ENCODE measurements at regions not wholly inside any gene's neighbourhood (a gene's known extent, or its start where the extent isn't known, plus 50 kb on each side); places are given as distances from the start of the nearest gene placed in this dataset.
A peak's percentile ranks its signal among the peaks of the same experiment; 100 is the strongest.

DNA sequence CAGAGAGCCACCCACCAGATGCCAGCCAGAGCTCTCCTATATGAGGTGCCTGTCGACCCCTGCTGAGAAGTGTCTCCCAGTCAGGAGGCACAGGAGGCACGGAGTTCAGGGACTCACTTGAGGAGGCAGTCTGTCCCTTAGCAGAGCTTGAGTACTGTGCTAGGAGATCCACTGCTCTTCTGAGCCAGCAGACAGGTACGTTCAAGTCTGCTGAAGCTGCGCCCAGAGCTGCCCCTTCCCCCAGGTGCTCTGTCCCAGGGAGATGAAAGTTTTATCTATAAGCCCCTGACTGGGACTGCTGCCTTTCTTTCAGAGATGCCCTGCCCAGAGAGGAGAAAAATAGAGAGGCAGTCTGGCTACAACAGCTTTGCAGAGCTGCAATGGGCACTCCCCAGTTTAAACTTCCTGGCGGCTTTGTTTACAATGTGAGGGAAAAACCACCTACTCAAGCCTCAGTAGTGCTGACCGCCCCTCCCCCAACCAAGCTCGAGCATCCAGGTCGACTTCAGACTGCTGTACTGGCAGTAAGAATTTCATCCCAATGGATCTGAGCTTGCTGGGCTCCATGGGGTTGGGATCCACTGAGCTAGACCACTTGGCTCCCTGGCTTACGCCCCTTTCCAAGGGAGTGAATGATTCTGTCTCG lies 146.7 kb upstream of the USP15 start:
- H3K27me3 ChIP-seq (ENCODE audit: control insufficient read depth, insufficient read depth, low read length): no peaks in the 10 kb centered on the region
- TF ChIP-seq CTCF (IDR thresholded peaks at IDR 0.05; ENCODE audit: insufficient read depth, low read length, poor library complexity, severe bottlenecking): no peak
- DNase-seq (ENCODE audit: low read depth): no peak
- no peaks in the 10 kb centered on the region for H3K36me3 ChIP-seq (ENCODE audit: control insufficient read depth, insufficient read depth, low read length)
- H3K4me3 ChIP-seq (ENCODE audit: low read depth, low read length): no peak overlapping the region

GRCh38 chr12:62116986-62117385 lies 143.2 kb upstream of the USP15 start:
- TF ChIP-seq CTCF (IDR thresholded peaks at IDR 0.05; ENCODE audit: insufficient read depth, low read length, poor library complexity, severe bottlenecking): no peak
- H3K27me3 ChIP-seq (ENCODE audit: control insufficient read depth, insufficient read depth, low read length): no peaks in the 10 kb centered on the region
- no peaks in the 10 kb centered on the region for H3K36me3 ChIP-seq (ENCODE audit: control insufficient read depth, insufficient read depth, low read length)
- DNase-seq (ENCODE audit: low read depth): no peak
- no peak overlapping the region for H3K4me3 ChIP-seq (ENCODE audit: low read depth, low read length)

GRCh38 chr12:62123721-62124203 lies 136.4 kb upstream of the USP15 start:
- no peaks in the 10 kb centered on the region for H3K36me3 ChIP-seq (ENCODE audit: control insufficient read depth, insufficient read depth, low read length)
- peak; percentile 5 for DNase-seq (ENCODE audit: low read depth)

DNA sequence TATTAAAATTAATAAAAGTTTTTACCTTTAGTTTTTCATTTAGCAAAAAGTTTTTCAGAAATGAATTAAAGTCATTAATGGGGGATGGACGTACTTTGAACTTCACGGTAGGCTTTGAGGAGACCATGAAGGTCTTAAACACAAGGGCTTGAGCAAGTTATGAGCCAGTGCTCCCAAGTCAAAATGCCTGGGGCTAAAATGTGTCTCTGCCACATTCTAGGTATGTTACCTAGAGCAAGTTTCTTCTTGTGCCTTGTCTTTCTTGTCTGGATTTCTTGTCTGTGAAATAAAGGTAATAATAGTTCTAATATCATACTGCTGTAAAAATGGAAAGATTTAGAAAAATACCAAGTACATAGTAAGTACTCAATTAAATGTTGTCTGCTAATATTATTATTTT lies 132.7 kb upstream of the USP15 start:
- H3K27me3 ChIP-seq (ENCODE audit: control insufficient read depth, insufficient read depth, low read length): no peaks in the 10 kb centered on the region
- no peaks in the 10 kb centered on the region for H3K36me3 ChIP-seq (ENCODE audit: control insufficient read depth, insufficient read depth, low read length)
- H3K4me3 ChIP-seq (ENCODE audit: low read depth, low read length): no peak overlapping the region
- no peak for DNase-seq (ENCODE audit: low read depth)
- TF ChIP-seq CTCF (IDR thresholded peaks at IDR 0.05; ENCODE audit: insufficient read depth, low read length, poor library complexity, severe bottlenecking): no peak

More at GRCh38 chr12:62123721-62124203, 136.4 kb upstream of the USP15 start:
- H3K27me3 ChIP-seq (ENCODE audit: control insufficient read depth, insufficient read depth, low read length): no peaks in the 10 kb centered on the region
- TF ChIP-seq CTCF (IDR thresholded peaks at IDR 0.05; ENCODE audit: insufficient read depth, low read length, poor library complexity, severe bottlenecking): peak; percentile 79
- H3K4me3 ChIP-seq (ENCODE audit: low read depth, low read length): no peak overlapping the region

DNA sequence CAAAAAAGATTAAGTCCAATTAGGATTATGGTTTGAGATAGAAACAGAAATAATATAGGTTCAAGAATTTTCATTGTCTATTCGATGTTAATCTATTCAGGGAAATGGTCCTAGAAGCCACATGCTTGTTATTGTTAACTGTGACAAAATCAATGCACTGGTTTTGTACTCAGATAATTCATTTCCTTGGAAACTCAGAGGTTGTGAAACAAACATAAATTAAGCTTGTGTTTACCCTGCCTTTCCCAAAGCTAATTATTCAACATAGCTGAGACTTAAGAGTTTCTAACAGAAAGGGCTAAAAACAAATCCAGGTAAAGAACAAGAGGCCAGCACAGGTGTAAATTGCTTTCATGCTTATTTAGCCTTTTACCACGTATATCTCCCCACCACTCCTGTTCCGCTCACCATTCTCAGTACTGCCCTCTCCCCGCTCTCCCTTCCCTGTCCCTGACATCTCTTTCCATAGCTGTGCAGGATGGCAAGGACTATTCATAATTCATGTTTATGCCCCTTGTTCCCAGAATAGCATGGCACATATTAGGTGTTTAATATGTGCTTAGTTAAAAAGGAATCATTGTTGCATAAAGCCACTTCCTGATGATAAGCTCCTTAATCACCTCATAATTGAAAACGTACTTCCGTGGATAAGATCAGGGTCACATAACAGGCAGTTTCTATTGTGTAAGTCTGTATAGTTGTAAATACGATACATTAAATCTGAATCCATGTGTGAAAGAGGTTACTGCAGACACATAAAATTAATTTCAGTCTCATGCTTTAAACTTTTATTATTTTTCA lies 131.8 kb upstream of the USP15 start:
- no peak for TF ChIP-seq CTCF (IDR thresholded peaks at IDR 0.05; ENCODE audit: insufficient read depth, low read length, poor library complexity, severe bottlenecking)
- Histone ChIP-seq H3K36me3 (ENCODE audit: control insufficient read depth, insufficient read depth, low read length) (no peaks in the 10 kb centered on the region), H3K27me3 (ENCODE audit: control insufficient read depth, insufficient read depth, low read length) (no peaks in the 10 kb centered on the region), H3K4me3 (ENCODE audit: low read depth, low read length) (no peak overlapping the region)
- DNase-seq (ENCODE audit: low read depth): no peak

All from kidney epithelial cell (primary cell).